B cell (primary cell): ENCODE measurements at regions not wholly inside any gene's neighbourhood (a gene's known extent, or its start where the extent isn't known, plus 50 kb on each side); places are given as distances from the start of the nearest gene placed in this dataset.

Source experiments
- ATAC-seq: fragments of 200-7000 bp; cut with Tn5 transposase; one replicate; pipeline ENCODE4 v1.10.0; 2021; ENCODE audit warnings: low read depth, mild to moderate bottlenecking, moderate number of reproducible peaks, moderate library complexity
- CTCF ChIA-PET: fragments of 350-600 bp; sonication (Branson Sonifier 250); formaldehyde crosslinking; loops from one replicate; lab custom pipeline; 2021; ENCODE audit warnings: antibody characterized with exemption, inconsistent platforms; lab: Charles Lee
- POLR2A ChIA-PET: fragments of 350-600 bp; sonication (Branson Sonifier 250); formaldehyde crosslinking; loops from one replicate; lab custom pipeline; 2021; ENCODE audit warnings: antibody characterized with exemption; lab: Charles Lee
- DNase-seq: peaks from one replicate; pipeline ENCODE4 v3.0.0; 2013
- H2AFZ ChIP-seq: 2 replicates; pipeline ENCODE4 v1.6.1; 2012; ENCODE audit warnings: mild to moderate bottlenecking, low read depth, low read length; ENCODE audit not compliant: insufficient read depth, poor library complexity, severe bottlenecking
- H3K27ac ChIP-seq, 2 donors: 1 replicate in 1 of 2; 2 replicates in 1 of 2; pipeline ENCODE4 v1.5.1; 2012 to 2013; ENCODE audit warnings: low read length in 2 of 2, mild to moderate bottlenecking in 2 of 2, moderate library complexity in 1 of 2
- H3K27me3 ChIP-seq, 4 experiments: fragments of 200-600 bp in 1 of 4; sonication (generic) in 1 of 4; replicated peaks in 1 of 4; 1 replicate in 2 of 4; 2 replicates in 2 of 4; pipeline versions ENCODE4 v1.6.1 to v1.7.0; 2013 to 2016; ENCODE audit warnings: low read length in 3 of 4, mild to moderate bottlenecking in 2 of 4, mixed read lengths in 1 of 4, moderate library complexity in 1 of 4; ENCODE audit not compliant: insufficient read depth in 4 of 4, control insufficient read depth in 3 of 4; ENCODE audit errors: control extremely low read depth in 1 of 4
- H3K36me3 ChIP-seq, 2 experiments: replicated peaks in 1 of 2; 1 replicate in 1 of 2; 2 replicates in 1 of 2; pipeline versions ENCODE4 v1.6.1 to v1.7.1; 2013; ENCODE audit warnings: low read length in 1 of 2; ENCODE audit not compliant: insufficient read depth in 2 of 2, control insufficient read depth in 1 of 2; ENCODE audit errors: control extremely low read depth in 1 of 2, extremely low read depth in 1 of 2
- H3K4me1 ChIP-seq, 2 donors: fragments of 200-600 bp in 1 of 2; sonication (generic) in 1 of 2; 1 replicate in 1 of 2; 2 replicates in 1 of 2; pipeline versions ENCODE4 v1.5.1 to v1.6.1; 2013 to 2017; ENCODE audit warnings: low read length in 2 of 2; ENCODE audit not compliant: control insufficient read depth in 2 of 2, insufficient read depth in 2 of 2
- H3K4me2 ChIP-seq: replicated peaks from 2 replicates; pipeline ENCODE3; 2012; ENCODE audit warnings: mild to moderate bottlenecking, low read depth, low read length; ENCODE audit not compliant: poor library complexity, severe bottlenecking
- H3K4me3 ChIP-seq, 5 experiments: fragments of 200-600 bp in 1 of 5; sonication (generic) in 1 of 5; 1 replicate in 3 of 5; 2 replicates in 2 of 5; pipeline versions ENCODE4 v1.5.1 to v1.7.0; 2011 to 2016; ENCODE audit warnings: low read length in 4 of 5, mild to moderate bottlenecking in 4 of 5, low read depth in 2 of 5, control low read depth in 1 of 5, moderate library complexity in 1 of 5; ENCODE audit not compliant: insufficient read depth in 1 of 5; ENCODE audit errors: control extremely low read depth in 1 of 5, extremely low read depth in 1 of 5
- H3K79me2 ChIP-seq: fragments of 200-600 bp; sonication (generic); one replicate; pipeline ENCODE4 v1.6.0; 2016; ENCODE audit warnings: low read length; ENCODE audit not compliant: control insufficient read depth, insufficient read depth
- H3K9ac ChIP-seq: fragments of 200-600 bp; sonication (generic); 2 replicates; pipeline ENCODE4 v1.6.1; 2017; ENCODE audit warnings: mild to moderate bottlenecking, low read length, moderate library complexity
- H3K9me3 ChIP-seq, 3 donors: one replicate each; pipeline versions ENCODE4 v1.6.1 to v1.7.1; 2013; ENCODE audit warnings: low read length in 2 of 3; ENCODE audit not compliant: control insufficient read depth in 2 of 3, insufficient read depth in 1 of 3; ENCODE audit errors: control extremely low read depth in 1 of 3
- H4K20me1 ChIP-seq: 2 replicates; pipeline ENCODE4 v1.6.0; 2012; ENCODE audit warnings: mild to moderate bottlenecking, low read length; ENCODE audit not compliant: insufficient read depth, control insufficient read depth, poor library complexity, severe bottlenecking
- H3K27ac Mint-ChIP-seq: one replicate; pipeline ENCODE4 v1.8.0; 2021; ENCODE audit warnings: mixed read lengths
- H3K27me3 Mint-ChIP-seq: one replicate; pipeline ENCODE4 v1.8.0; 2021; ENCODE audit warnings: mixed read lengths
- H3K4me1 Mint-ChIP-seq: one replicate; pipeline ENCODE4 v1.8.0; 2021; ENCODE audit warnings: mixed read lengths
- H3K4me3 Mint-ChIP-seq: one replicate; pipeline ENCODE4 v1.8.0; 2021; ENCODE audit warnings: mixed read lengths
- H3K9me3 Mint-ChIP-seq: one replicate; pipeline ENCODE4 v1.8.0; 2022; ENCODE audit warnings: mixed read lengths; ENCODE audit not compliant: insufficient read depth
- EZH2 ChIP-seq: IDR thresholded peaks from 2 replicates; pipeline ENCODE4 v1.6.1; 2012; ENCODE audit warnings: borderline replicate concordance, low read depth, mild to moderate bottlenecking, moderate library complexity, low read length; ENCODE audit not compliant: insufficient read depth, poor library complexity, severe bottlenecking
- WGBS: methylation state at CpG from one replicate; pipeline ENCODE4 v1.1.5; 2013; ENCODE audit warnings: missing lambda C conversion rate; ENCODE audit not compliant: insufficient coverage; 5-methylcytosine and 5-hydroxymethylcytosine counted together
- intact Hi-C: fragments of 100-400 bp; cut with micrococcal nuclease; formaldehyde crosslinking; loops from one replicate; pipeline ENCODE4 v1.10.0; 2022
- TF ChIP-seq, protein P1 (sequence below): fragments of 200-600 bp; IDR thresholded peaks from one replicate; pipeline ENCODE4 v1.8.0; 2022; ENCODE audit warnings: antibody characterized with exemption, mild to moderate bottlenecking

GRCh38 chr13:19332378-19332777 lies 150.8 kb upstream of the TUBA3C start:
- no peak overlapping the region for H3K4me2 ChIP-seq
- no peak overlapping the region for H3K27ac ChIP-seq
- H3K79me2 ChIP-seq = no peaks in the 10 kb centered on the region
- Mint-ChIP-seq H3K9me3 (no peaks in the 10 kb centered on the region), H3K27ac (no peak overlapping the region), H3K4me1 (no peaks in the 10 kb centered on the region), H3K4me3 (no peak overlapping the region), H3K27me3 (no peaks in the 10 kb centered on the region)
- DNase-seq (no peak), ATAC-seq (no peak)
- ChIA-PET POLR2A (no interaction called here), CTCF (no interaction called here)
- intact Hi-C loops = no loop called here
- no CpG with 5 or more reads among the region's 3 CpGs for WGBS
- H4K20me1 ChIP-seq = no peaks in the 10 kb centered on the region
- no peak for TF ChIP-seq EZH2
- TF ChIP-seq, protein P1, sequence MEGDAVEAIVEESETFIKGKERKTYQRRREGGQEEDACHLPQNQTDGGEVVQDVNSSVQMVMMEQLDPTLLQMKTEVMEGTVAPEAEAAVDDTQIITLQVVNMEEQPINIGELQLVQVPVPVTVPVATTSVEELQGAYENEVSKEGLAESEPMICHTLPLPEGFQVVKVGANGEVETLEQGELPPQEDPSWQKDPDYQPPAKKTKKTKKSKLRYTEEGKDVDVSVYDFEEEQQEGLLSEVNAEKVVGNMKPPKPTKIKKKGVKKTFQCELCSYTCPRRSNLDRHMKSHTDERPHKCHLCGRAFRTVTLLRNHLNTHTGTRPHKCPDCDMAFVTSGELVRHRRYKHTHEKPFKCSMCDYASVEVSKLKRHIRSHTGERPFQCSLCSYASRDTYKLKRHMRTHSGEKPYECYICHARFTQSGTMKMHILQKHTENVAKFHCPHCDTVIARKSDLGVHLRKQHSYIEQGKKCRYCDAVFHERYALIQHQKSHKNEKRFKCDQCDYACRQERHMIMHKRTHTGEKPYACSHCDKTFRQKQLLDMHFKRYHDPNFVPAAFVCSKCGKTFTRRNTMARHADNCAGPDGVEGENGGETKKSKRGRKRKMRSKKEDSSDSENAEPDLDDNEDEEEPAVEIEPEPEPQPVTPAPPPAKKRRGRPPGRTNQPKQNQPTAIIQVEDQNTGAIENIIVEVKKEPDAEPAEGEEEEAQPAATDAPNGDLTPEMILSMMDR = no peak
- no peaks in the 10 kb centered on the region for H3K27me3 ChIP-seq
- H3K4me1 ChIP-seq = no peaks in the 10 kb centered on the region
- H3K9me3 ChIP-seq = no peaks in the 10 kb centered on the region
- H3K36me3 ChIP-seq = no peaks in the 10 kb centered on the region
- no peak overlapping the region for H3K9ac ChIP-seq
- no peak overlapping the region for H2AFZ ChIP-seq
- no peak overlapping the region for H3K4me3 ChIP-seq

DNA sequence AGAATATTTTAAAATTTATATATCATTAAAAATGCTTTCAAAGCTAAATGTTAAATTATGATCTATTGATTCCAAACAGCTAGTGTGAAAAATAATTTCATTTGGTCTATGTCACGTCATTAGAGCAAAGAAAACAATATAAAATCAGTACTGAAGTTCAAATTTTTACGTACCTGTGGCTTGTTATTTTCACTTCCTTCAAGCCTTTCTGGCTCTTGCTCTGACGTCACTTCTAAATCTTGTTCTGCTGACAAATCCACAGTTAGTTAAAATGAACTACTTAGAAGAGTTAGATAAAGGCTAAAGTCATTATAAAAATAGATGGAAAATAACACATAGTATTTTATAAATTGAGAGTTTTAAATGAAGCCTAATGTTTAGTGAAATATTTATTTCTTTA lies 147.7 kb upstream of the TUBA3C start:
- Mint-ChIP-seq H3K9me3 (peaks cover 6% of the 10 kb centered on the region), H3K4me1 (no peaks in the 10 kb centered on the region), H3K27ac (no peak overlapping the region), H3K4me3 (no peak overlapping the region), H3K27me3 (no peaks in the 10 kb centered on the region)
- ATAC-seq = no peak
- no peak overlapping the region for H3K4me3 ChIP-seq
- no peaks in the 10 kb centered on the region for H3K27me3 ChIP-seq
- H3K36me3 ChIP-seq = no peaks in the 10 kb centered on the region
- peaks cover 0 to 2% (median 0%) of the 10 kb centered on the region in 3 donors for H3K9me3 ChIP-seq
- intact Hi-C loops = no loop called here
- no peak overlapping the region for H2AFZ ChIP-seq
- no peaks in the 10 kb centered on the region for H4K20me1 ChIP-seq
- H3K4me2 ChIP-seq = no peak overlapping the region
- no peak overlapping the region for H3K27ac ChIP-seq
- POLR2A ChIA-PET = no interaction called here
- no peaks in the 10 kb centered on the region for H3K79me2 ChIP-seq
- H3K4me1 ChIP-seq = no peaks in the 10 kb centered on the region
- TF ChIP-seq EZH2 = no peak
- TF ChIP-seq, protein P1 = no peak
- no peak overlapping the region for H3K9ac ChIP-seq
- WGBS = no CpG with 5 or more reads among the region's 3 CpGs
- CTCF ChIA-PET = no interaction called here
- no peak for DNase-seq
